ENCODE measurements at regions not wholly inside any gene's neighbourhood (a gene's known extent, or its start where the extent isn't known, plus 50 kb on each side); places are given as distances from the start of the nearest gene placed in this dataset.
"Not testable (repeated sequence)": the region's sequence is repeated elsewhere in the genome, so short reads cannot be mapped to it uniquely, and the experiment has no call there.

DNA sequence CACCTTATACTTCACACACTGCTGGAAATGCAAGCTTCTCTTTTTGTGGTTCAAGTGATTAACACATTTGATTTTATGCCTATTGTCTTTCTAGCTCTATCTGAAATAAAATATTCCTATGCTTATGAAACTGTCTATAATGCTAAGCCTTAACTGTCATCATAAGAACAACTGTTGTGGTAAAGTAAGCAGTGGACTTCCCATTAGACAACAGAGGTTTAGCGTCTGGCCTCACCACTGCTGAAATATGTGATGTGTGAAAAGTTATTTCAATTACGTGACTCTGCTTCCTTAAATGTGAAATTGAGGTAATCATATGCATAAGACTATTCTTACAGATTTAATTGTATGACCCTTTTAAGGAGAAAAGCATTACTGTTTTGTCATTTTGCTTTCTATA lies 140.2 kb upstream of the LYSMD4 start:
- no peaks in the 10 kb centered on the region for H3K36me3 ChIP-seq
- H3K4me1 ChIP-seq (replicated peaks): no peaks in the 10 kb centered on the region
- H3K9me3 ChIP-seq (replicated peaks): no peaks in the 10 kb centered on the region
- H3K27ac ChIP-seq: no peak overlapping the region
- no peak for DNase-seq (ENCODE audit: low read depth in 1 of 2, low spot score in 2 of 2)
- H3K4me3 ChIP-seq: no peak overlapping the region
- H3K27me3 ChIP-seq (replicated peaks): no peaks in the 10 kb centered on the region

DNA sequence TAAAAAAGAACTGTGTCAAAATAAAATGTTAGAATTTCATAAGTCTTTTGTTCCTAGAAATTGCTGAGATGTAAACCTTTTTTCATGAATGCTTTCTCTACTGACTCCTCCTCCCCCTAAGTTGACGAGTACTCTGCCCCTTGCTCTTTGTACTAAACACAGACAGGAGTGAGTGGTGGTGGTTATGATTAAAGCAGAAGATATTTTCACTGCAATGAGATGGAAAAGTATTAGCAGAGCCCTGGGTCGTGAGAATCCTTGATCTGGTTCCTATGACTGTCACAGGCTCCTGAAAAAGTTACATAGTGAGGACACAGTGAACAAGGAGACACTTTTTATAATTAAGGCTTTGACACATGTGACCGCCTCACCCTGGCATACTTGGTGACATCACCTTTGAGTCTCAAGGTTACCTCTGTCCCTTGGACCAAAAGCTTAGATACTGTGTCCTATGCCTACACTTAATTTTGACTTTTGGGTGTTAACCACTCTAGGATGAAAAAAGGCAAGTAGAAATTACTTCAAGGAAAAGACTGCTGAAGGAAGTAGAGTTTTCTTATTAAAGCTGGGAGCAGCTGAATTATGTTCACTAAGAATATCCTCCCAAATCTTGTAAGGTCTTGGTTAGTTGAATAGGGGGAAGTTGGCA lies 130.4 kb upstream of the LYSMD4 start:
- H3K36me3 ChIP-seq: no peaks in the 10 kb centered on the region
- no peaks in the 10 kb centered on the region for H3K9me3 ChIP-seq (replicated peaks)
- no peaks in the 10 kb centered on the region for H3K4me1 ChIP-seq (replicated peaks)
- no peaks in the 10 kb centered on the region for H3K27me3 ChIP-seq (replicated peaks)
- H3K27ac ChIP-seq: no peak overlapping the region
- H3K4me3 ChIP-seq: no peak overlapping the region
- no peak for DNase-seq (ENCODE audit: low read depth in 1 of 2, low spot score in 2 of 2)

- no peaks in the 10 kb centered on the region for H3K9me3 ChIP-seq (replicated peaks)
- H3K27ac ChIP-seq: no peak overlapping the region
- no peak for DNase-seq (ENCODE audit: low read depth in 1 of 2, low spot score in 2 of 2)
- H3K27me3 ChIP-seq (replicated peaks): no peaks in the 10 kb centered on the region
- no peaks in the 10 kb centered on the region for H3K4me1 ChIP-seq (replicated peaks)
- H3K4me3 ChIP-seq: no peak overlapping the region
- no peaks in the 10 kb centered on the region for H3K36me3 ChIP-seq
Measured at GRCh38 chr15:99857836-99858235, 124.6 kb upstream of the LYSMD4 start.

- no peak for DNase-seq (ENCODE audit: low read depth in 1 of 2, low spot score in 2 of 2)
- H3K4me3 ChIP-seq: no peak overlapping the region
- H3K27ac ChIP-seq: no peak overlapping the region
- H3K9me3 ChIP-seq (replicated peaks): no peaks in the 10 kb centered on the region
- H3K27me3 ChIP-seq (replicated peaks): no peaks in the 10 kb centered on the region
- no peaks in the 10 kb centered on the region for H3K36me3 ChIP-seq
- no peaks in the 10 kb centered on the region for H3K4me1 ChIP-seq (replicated peaks)
Measured at GRCh38 chr15:99850517-99850916, 117.3 kb upstream of the LYSMD4 start.

- DNase-seq (ENCODE audit: low read depth in 1 of 2, low spot score in 2 of 2): no peak
- Histone ChIP-seq H3K36me3 (no peaks in the 10 kb centered on the region), H3K4me1 (replicated peaks) (no peaks in the 10 kb centered on the region), H3K9me3 (replicated peaks) (no peaks in the 10 kb centered on the region), H3K27me3 (replicated peaks) (no peaks in the 10 kb centered on the region), H3K4me3 (no peak overlapping the region), H3K27ac (no peak overlapping the region)
Measured at GRCh38 chr15:99845009-99845408, 111.8 kb upstream of the LYSMD4 start.

GRCh38 chr15:99844150-99844549 lies 110.9 kb upstream of the LYSMD4 start:
- H3K36me3 ChIP-seq: no peaks in the 10 kb centered on the region
- no peaks in the 10 kb centered on the region for H3K27me3 ChIP-seq (replicated peaks)
- DNase-seq (ENCODE audit: low read depth in 1 of 2, low spot score in 2 of 2): no peak
- H3K27ac ChIP-seq: no peak overlapping the region
- no peak overlapping the region for H3K4me3 ChIP-seq
- no peaks in the 10 kb centered on the region for H3K9me3 ChIP-seq (replicated peaks)
- H3K4me1 ChIP-seq (replicated peaks): no peaks in the 10 kb centered on the region

- no peak for DNase-seq (ENCODE audit: low read depth in 1 of 2, low spot score in 2 of 2)
- no peaks in the 10 kb centered on the region for H3K9me3 ChIP-seq (replicated peaks)
- no peak overlapping the region for H3K4me3 ChIP-seq
- H3K27ac ChIP-seq: no peak overlapping the region
- no peaks in the 10 kb centered on the region for H3K4me1 ChIP-seq (replicated peaks)
- H3K36me3 ChIP-seq: no peaks in the 10 kb centered on the region
- H3K27me3 ChIP-seq (replicated peaks): no peaks in the 10 kb centered on the region
Measured at GRCh38 chr15:99842071-99842470, 108.8 kb upstream of the LYSMD4 start.

GRCh38 chr15:99826157-99826780 lies 93.0 kb upstream of the LYSMD4 start:
- Histone ChIP-seq H3K9me3 (replicated peaks) (no peaks in the 10 kb centered on the region), H3K27me3 (replicated peaks) (no peaks in the 10 kb centered on the region), H3K27ac (no peak overlapping the region), H3K4me3 (no peak overlapping the region), H3K4me1 (replicated peaks) (no peaks in the 10 kb centered on the region), H3K36me3 (no peaks in the 10 kb centered on the region)
- DNase-seq (ENCODE audit: low read depth in 1 of 2, low spot score in 2 of 2): no peak

DNA sequence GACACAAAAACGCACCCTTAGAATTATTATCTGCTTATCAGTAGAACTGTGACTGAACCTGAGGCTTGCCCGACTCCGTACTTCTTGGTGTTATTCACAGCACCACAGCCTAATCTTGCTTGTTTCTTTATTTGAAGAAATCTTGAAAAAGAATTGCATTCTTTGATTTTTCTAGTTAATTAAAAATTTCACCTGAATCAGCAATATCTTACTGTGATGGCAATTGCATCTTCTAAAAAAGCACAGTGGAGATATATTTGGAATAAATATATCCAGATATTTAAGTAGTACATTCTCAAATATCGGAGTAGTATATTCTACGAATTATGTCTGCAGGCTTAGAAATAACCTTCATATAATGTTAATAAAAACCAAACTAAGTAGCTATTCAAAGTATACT lies 90.1 kb upstream of the LYSMD4 start:
- H3K9me3 ChIP-seq (replicated peaks): no peaks in the 10 kb centered on the region
- H3K27me3 ChIP-seq (replicated peaks): no peaks in the 10 kb centered on the region
- H3K36me3 ChIP-seq: no peaks in the 10 kb centered on the region
- H3K4me1 ChIP-seq (replicated peaks): no peaks in the 10 kb centered on the region
- DNase-seq (ENCODE audit: low read depth in 1 of 2, low spot score in 2 of 2): no peak
- no peak overlapping the region for H3K27ac ChIP-seq
- H3K4me3 ChIP-seq: no peak overlapping the region

DNA sequence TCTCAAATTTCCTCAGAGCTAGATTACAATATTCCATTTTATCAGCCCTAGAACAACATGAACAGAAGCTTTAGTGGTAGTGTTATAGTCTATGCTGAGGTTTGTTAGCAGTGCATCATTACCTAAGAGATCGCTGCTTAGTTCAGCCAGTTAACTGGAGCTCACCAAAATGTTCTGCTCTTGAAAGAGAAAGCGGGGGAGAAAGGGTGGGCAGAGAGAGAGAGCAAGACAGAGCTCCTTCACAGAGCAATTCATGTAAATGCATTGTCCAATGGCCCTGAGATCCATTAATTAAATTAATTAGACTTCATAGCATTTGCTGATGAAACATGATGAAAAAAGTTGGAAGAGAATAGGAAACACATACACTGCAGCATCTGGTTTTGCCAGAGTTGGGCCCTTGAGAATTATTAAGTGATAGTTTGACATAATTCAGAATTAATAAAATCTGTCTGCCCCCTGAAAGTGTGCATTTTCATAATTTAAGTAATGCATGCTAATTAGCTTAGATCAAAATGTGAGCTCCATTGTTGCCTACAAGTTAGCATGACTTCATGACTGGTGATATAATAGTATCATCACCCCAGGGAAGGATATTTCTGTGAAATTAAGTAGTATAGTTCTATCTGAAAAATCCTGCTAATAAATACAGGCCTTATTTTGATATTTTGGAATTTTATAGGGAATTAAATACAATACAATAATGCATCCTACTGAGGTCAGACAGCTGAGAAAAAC lies 86.9 kb upstream of the LYSMD4 start:
- H3K36me3 ChIP-seq: no peaks in the 10 kb centered on the region
- H3K4me3 ChIP-seq: no peak overlapping the region
- no peaks in the 10 kb centered on the region for H3K27me3 ChIP-seq (replicated peaks)
- no peak for DNase-seq (ENCODE audit: low read depth in 1 of 2, low spot score in 2 of 2)
- no peaks in the 10 kb centered on the region for H3K9me3 ChIP-seq (replicated peaks)
- H3K4me1 ChIP-seq (replicated peaks): no peaks in the 10 kb centered on the region
- no peak overlapping the region for H3K27ac ChIP-seq

DNA sequence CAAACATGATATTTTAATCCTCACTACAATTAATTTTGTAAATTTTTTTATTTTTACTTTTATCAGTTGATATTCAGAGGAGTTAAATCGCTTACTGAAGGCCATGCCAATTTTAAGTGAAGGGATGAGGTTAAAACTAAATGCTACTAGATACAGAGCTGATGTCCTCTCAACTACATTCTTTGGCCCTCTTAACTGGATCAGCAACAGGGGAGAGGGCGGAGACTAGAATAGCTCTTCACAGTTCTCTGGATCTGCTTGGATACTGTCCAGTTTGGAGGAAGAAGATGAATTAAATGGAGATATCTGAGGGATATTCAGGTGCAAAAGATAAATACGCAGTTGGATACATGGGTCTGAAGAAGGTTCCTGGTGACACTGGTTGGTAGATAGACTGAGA lies 85.6 kb upstream of the LYSMD4 start:
- no peak for DNase-seq (ENCODE audit: low read depth in 1 of 2, low spot score in 2 of 2)
- H3K4me3 ChIP-seq: no peak overlapping the region
- no peaks in the 10 kb centered on the region for H3K36me3 ChIP-seq
- H3K9me3 ChIP-seq (replicated peaks): no peaks in the 10 kb centered on the region
- H3K27me3 ChIP-seq (replicated peaks): no peaks in the 10 kb centered on the region
- H3K27ac ChIP-seq: no peak overlapping the region
- H3K4me1 ChIP-seq (replicated peaks): no peaks in the 10 kb centered on the region

DNA sequence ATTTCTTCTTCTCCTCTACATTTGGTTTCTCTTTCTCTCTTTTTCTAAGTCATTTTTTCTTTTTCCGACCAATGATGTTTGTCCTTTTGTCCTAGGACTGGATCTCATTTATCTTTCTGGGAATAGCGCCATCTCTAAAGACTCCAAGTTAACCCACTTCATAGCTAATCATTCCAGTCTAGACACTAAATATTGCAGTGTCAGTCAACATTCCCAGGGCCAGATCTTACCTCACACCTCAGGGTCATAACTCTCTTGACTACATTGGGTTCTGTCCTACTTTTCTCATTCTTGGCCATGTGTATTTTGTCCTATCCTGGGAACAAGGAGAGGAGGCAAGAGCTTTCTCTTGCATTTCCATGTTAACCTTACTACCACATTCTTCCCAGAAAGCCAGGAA lies 83.6 kb upstream of the LYSMD4 start:
- not testable (repeated sequence) for H3K4me3 ChIP-seq; H3K4me1 ChIP-seq (replicated peaks); H3K27ac ChIP-seq; H3K27me3 ChIP-seq (replicated peaks); H3K36me3 ChIP-seq; DNase-seq (ENCODE audit: low read depth in 1 of 2, low spot score in 2 of 2); H3K9me3 ChIP-seq (replicated peaks)

GRCh38 chr15:99810663-99811062 lies 77.4 kb upstream of the LYSMD4 start:
- H3K4me1 ChIP-seq (replicated peaks); DNase-seq (ENCODE audit: low read depth in 1 of 2, low spot score in 2 of 2); H3K27ac ChIP-seq; H3K9me3 ChIP-seq (replicated peaks); H3K36me3 ChIP-seq; H3K4me3 ChIP-seq; H3K27me3 ChIP-seq (replicated peaks): not testable (repeated sequence)

DNA sequence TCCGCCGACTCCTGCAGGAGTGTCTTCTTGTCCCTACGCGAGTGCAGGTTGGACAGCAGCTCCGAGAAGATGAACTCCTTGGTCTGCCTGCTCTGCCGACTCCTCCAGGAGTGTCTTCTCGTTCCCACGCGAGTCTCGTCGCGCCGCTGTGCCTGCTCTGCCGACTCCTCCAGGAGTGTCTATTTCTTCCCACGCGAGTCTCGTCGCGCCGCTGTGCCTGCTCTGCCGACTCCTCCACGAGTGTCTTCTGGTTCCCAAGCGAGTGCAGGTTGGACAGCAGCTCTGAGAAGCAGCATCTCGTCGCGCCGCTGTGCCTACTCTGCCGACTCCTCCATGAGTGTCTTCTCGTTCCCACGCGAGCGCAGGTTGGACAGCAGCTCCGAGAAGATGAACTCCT lies 66.6 kb upstream of the LYSMD4 start:
- not testable (repeated sequence) for H3K9me3 ChIP-seq (replicated peaks); H3K27me3 ChIP-seq (replicated peaks); H3K36me3 ChIP-seq; DNase-seq (ENCODE audit: low read depth in 1 of 2, low spot score in 2 of 2); H3K27ac ChIP-seq; H3K4me1 ChIP-seq (replicated peaks); H3K4me3 ChIP-seq

Data from SJSA1 (cell line).